GM19238 (cell line): ENCODE measurements at regions not wholly inside any gene's neighbourhood (a gene's known extent, or its start where the extent isn't known, plus 50 kb on each side); places are given as distances from the start of the nearest gene placed in this dataset.
"Not testable (repeated sequence)": the region's sequence is repeated elsewhere in the genome, so short reads cannot be mapped to it uniquely, and the experiment has no call there.

Experiments used
- DNase-seq: peaks from one replicate; pipeline ENCODE4 v3.0.0; 2011; ENCODE audit warnings: low spot score; ENCODE audit not compliant: insufficient read length

GRCh38 chr12:72723732-72724131 is 451.6 kb downstream of the TRHDE start:
- no peak for DNase-seq

GRCh38 chr12:72729451-72730010 is 457.4 kb downstream of the TRHDE start:
- DNase-seq = no peak

- DNase-seq = no peak
Observed at GRCh38 chr12:72734581-72734980, 462.4 kb downstream of the TRHDE start.

GRCh38 chr12:72738811-72739210 is 466.6 kb downstream of the TRHDE start:
- DNase-seq = no peak

GRCh38 chr12:72740064-72740463 is 467.9 kb downstream of the TRHDE start:
- no peak for DNase-seq

- DNase-seq = no peak
Observed at GRCh38 chr12:72742568-72742967, 470.4 kb downstream of the TRHDE start.

- no peak for DNase-seq
Observed at GRCh38 chr12:72746048-72746447, 473.9 kb downstream of the TRHDE start.

- DNase-seq = no peak
Observed at GRCh38 chr12:72747111-72747849, 475.1 kb downstream of the TRHDE start.

GRCh38 chr12:72748971-72749370 is 476.8 kb downstream of the TRHDE start:
- DNase-seq = no peak

- DNase-seq = no peak
Observed at GRCh38 chr12:72753571-72753970, 481.4 kb downstream of the TRHDE start.

- not testable (repeated sequence) for DNase-seq
Observed at GRCh38 chr12:72754026-72754425, 481.9 kb downstream of the TRHDE start.

GRCh38 chr12:72766517-72766916 is 494.3 kb downstream of the TRHDE start:
- DNase-seq = no peak

GRCh38 chr12:72774023-72774422 is 501.9 kb downstream of the TRHDE start:
- DNase-seq = no peak

GRCh38 chr12:72777806-72778205 is 505.6 kb downstream of the TRHDE start:
- DNase-seq = no peak

GRCh38 chr12:72790273-72790672 is 518.1 kb downstream of the TRHDE start:
- DNase-seq = no peak

GRCh38 chr12:72792889-72793288 is 520.7 kb downstream of the TRHDE start:
- no peak for DNase-seq

- no peak for DNase-seq
Observed at GRCh38 chr12:72793796-72794195, 521.6 kb downstream of the TRHDE start.

- no peak for DNase-seq
Observed at GRCh38 chr12:72815421-72815820, 543.3 kb downstream of the TRHDE start.

GRCh38 chr12:72828662-72829324 is 556.6 kb downstream of the TRHDE start:
- DNase-seq = no peak

GRCh38 chr12:72829838-72830237 is 557.7 kb downstream of the TRHDE start:
- no peak for DNase-seq

GRCh38 chr12:72832024-72832423 is 559.9 kb downstream of the TRHDE start:
- DNase-seq = no peak

- DNase-seq = no peak
Observed at GRCh38 chr12:72836194-72836593, 564.0 kb downstream of the TRHDE start.

- no peak for DNase-seq
Observed at GRCh38 chr12:72839696-72840095, 567.5 kb downstream of the TRHDE start.
